Kidney (tissue), 13 donors: ENCODE measurements at regions not wholly inside any gene's neighbourhood (a gene's known extent, or its start where the extent isn't known, plus 50 kb on each side); places are given as distances from the start of the nearest gene placed in this dataset.

Experiments used
- DNase-seq, 5 donors: peaks; one replicate each; pipeline ENCODE4 v3.0.0-alpha.2; 2013 to 2020
- FAIRE-seq: peaks from 2 replicates; lab custom pipeline; 2012; peaks lifted over from hg19 to GRCh38; lab: Jason Lieb, UNC
- H3K27ac ChIP-seq, 2 donors: one replicate each; pipeline ENCODE4 v1.7.0; 2013; ENCODE audit warnings: low read depth in 2 of 2, low read length in 2 of 2, inconsistent platforms in 1 of 2
- H3K27me3 ChIP-seq: one replicate; pipeline ENCODE4 v1.7.1; 2013; ENCODE audit warnings: low read length, inconsistent platforms; ENCODE audit not compliant: control insufficient read depth, insufficient read depth
- H3K36me3 ChIP-seq, 3 donors: one replicate each; pipeline versions ENCODE4 v1.7.0 to v1.7.1; 2013; ENCODE audit warnings: low read length in 3 of 3, control low read depth in 1 of 3, inconsistent platforms in 1 of 3; ENCODE audit not compliant: insufficient read depth in 3 of 3, control insufficient read depth in 2 of 3
- H3K4me1 ChIP-seq, 3 donors: one replicate each; pipeline versions ENCODE4 v1.7.0 to v1.7.1; 2013; ENCODE audit warnings: low read length in 3 of 3, inconsistent platforms in 1 of 3, low read depth in 1 of 3; ENCODE audit not compliant: control insufficient read depth in 2 of 3, insufficient read depth in 2 of 3
- H3K4me3 ChIP-seq, 3 donors: one replicate each; pipeline versions ENCODE4 v1.7.0 to v1.8.1; 2013; ENCODE audit warnings: low read length in 3 of 3, control low read depth in 1 of 3, inconsistent platforms in 1 of 3
- H3K9ac ChIP-seq, 3 donors: one replicate each; pipeline versions ENCODE4 v1.7.0 to v1.7.1; 2013; ENCODE audit warnings: low read length in 3 of 3, control low read depth in 1 of 3, inconsistent platforms in 1 of 3
- H3K9me3 ChIP-seq, 3 donors: one replicate each; pipeline versions ENCODE4 v1.7.0 to v1.7.1; 2013; ENCODE audit warnings: low read length in 3 of 3, control low read depth in 1 of 3, inconsistent platforms in 1 of 3; ENCODE audit not compliant: control insufficient read depth in 2 of 3, insufficient read depth in 1 of 3
- CTCF ChIP-seq: IDR thresholded peaks from 3 replicates; pipeline ENCODE4 v1.5.1; 2012; ENCODE audit warnings: mild to moderate bottlenecking, moderate library complexity, borderline replicate concordance; ENCODE audit not compliant: insufficient read depth; ENCODE audit errors: extremely low read depth
- intact Hi-C: fragments of 100-400 bp; cut with DNase I; formaldehyde crosslinking; loops from one replicate; pipeline ENCODE4 v1.11.1; 2022
- donor health status: control.
- donor health status: control.
- donor health status: control.
- donor health status: control.
- donor health status: control.
- donor health status: DM: yes; HTN: yes; CAD: no.
- donor health status: Normal renal cell carcinoma (clear cell type).

GRCh38 chr9:1957856-1958255 lies 57.3 kb upstream of the SMARCA2 start:
- intact Hi-C loops = no loop called here

GRCh38 chr9:1959371-1959770 lies 55.8 kb upstream of the SMARCA2 start:
- no peaks in the 10 kb centered on the region for H3K4me1 ChIP-seq
- FAIRE-seq = no peak
- TF ChIP-seq CTCF = no peak

More at GRCh38 chr9:1957856-1958255, 57.3 kb upstream of the SMARCA2 start:
- DNase-seq = no peak
- no peak for TF ChIP-seq CTCF
- no peaks in the 10 kb centered on the region for H3K27me3 ChIP-seq
- H3K27ac ChIP-seq = no peak overlapping the region
- no peaks in the 10 kb centered on the region for H3K36me3 ChIP-seq
- no peaks in the 10 kb centered on the region for H3K9me3 ChIP-seq
- no peaks in the 10 kb centered on the region for H3K4me1 ChIP-seq
- H3K4me3 ChIP-seq = no peak overlapping the region
- H3K9ac ChIP-seq = no peak overlapping the region
- no peak for FAIRE-seq

GRCh38 chr9:1960342-1961042 lies 54.7 kb upstream of the SMARCA2 start:
- FAIRE-seq = no peak
- TF ChIP-seq CTCF = no peak
- Histone ChIP-seq H3K36me3 (no peaks in the 10 kb centered on the region), H3K9ac (no peak overlapping the region), H3K27ac (no peak overlapping the region), H3K9me3 (no peaks in the 10 kb centered on the region), H3K4me3 (no peak overlapping the region), H3K27me3 (no peaks in the 10 kb centered on the region), H3K4me1 (no peaks in the 10 kb centered on the region)
- no peak for DNase-seq
- intact Hi-C loops = no loop called here

More at GRCh38 chr9:1959371-1959770, 55.8 kb upstream of the SMARCA2 start:
- Histone ChIP-seq H3K36me3 (no peaks in the 10 kb centered on the region), H3K9ac (no peak overlapping the region), H3K27me3 (no peaks in the 10 kb centered on the region), H3K4me3 (no peak overlapping the region), H3K9me3 (no peaks in the 10 kb centered on the region), H3K27ac (no peak overlapping the region)
- no peak for DNase-seq
- intact Hi-C loops = no loop called here
